IPS DF 6.9 (cell line): ENCODE measurements at regions not wholly inside any gene's neighbourhood (a gene's known extent, or its start where the extent isn't known, plus 50 kb on each side); places are given as distances from the start of the nearest gene placed in this dataset.
"Not testable (repeated sequence)": the region's sequence is repeated elsewhere in the genome, so short reads cannot be mapped to it uniquely, and the experiment has no call there.

ENCODE experiments used
- DNase-seq: peaks from one replicate; pipeline ENCODE4 v3.0.0-alpha.2; 2013; ENCODE audit warnings: low read depth, low spot score
- H3K27ac ChIP-seq: one replicate; pipeline ENCODE4 v1.5.1; 2013; ENCODE audit warnings: low read length, control low read depth
- H3K27me3 ChIP-seq: 2 replicates; pipeline ENCODE4 v1.6.1; 2013; ENCODE audit warnings: mild to moderate bottlenecking, low read length; ENCODE audit not compliant: control insufficient read depth, insufficient read depth
- H3K36me3 ChIP-seq: 2 replicates; pipeline ENCODE4 v1.6.1; 2013; ENCODE audit warnings: low read length; ENCODE audit not compliant: control insufficient read depth, insufficient read depth
- H3K4me1 ChIP-seq: 2 replicates; pipeline ENCODE4 v1.6.1; 2013; ENCODE audit warnings: low read length; ENCODE audit not compliant: control insufficient read depth, insufficient read depth
- H3K4me3 ChIP-seq: 2 replicates; pipeline ENCODE4 v1.5.1; 2013; ENCODE audit warnings: mild to moderate bottlenecking, low read length
- H3K9me3 ChIP-seq: 2 replicates; pipeline ENCODE4 v1.6.1; 2013; ENCODE audit warnings: low read length, inconsistent platforms; ENCODE audit not compliant: control insufficient read depth, insufficient read depth
- WGBS: extraction: QIAGEN DNeasy Blood & Tissue Kit; methylation state at CpG from one replicate; pipeline ENCODE4 v1.1.7; 2013; ENCODE audit warnings: mixed read lengths, missing lambda C conversion rate; ENCODE audit not compliant: insufficient read length, insufficient coverage; 5-methylcytosine and 5-hydroxymethylcytosine counted together

DNA sequence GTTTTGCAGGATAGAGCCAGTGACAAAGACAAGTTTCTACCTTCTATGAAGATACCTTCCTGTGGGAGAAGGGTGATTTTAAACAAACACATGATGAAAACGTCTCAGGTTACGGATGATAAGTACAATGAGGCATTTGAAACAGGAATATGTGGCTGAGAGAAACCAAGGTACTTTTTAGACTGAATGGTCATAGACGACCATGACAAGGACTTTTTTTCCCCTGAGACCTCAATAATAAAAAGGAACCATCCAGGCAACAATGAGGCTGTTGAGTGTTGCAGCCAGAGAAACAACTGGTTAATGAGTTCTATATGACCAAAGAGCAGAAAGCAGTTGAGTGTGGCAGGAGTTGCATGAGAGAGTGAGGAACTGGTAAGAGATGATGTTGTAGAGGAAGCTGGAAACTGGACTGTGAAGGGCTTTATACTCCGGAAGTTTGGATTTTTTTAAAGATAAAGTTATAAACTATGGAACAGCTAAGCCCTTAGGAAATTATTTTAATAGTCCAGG is 306.1 kb upstream of the CYRIA start:
- Histone ChIP-seq H3K9me3 (no peaks in the 10 kb centered on the region), H3K36me3 (no peaks in the 10 kb centered on the region), H3K27me3 (no peaks in the 10 kb centered on the region), H3K4me3 (no peak overlapping the region), H3K27ac (no peak overlapping the region), H3K4me1 (no peaks in the 10 kb centered on the region)
- WGBS, result no CpG with 5 or more reads among the region's 4 CpGs
- DNase-seq, result no peak

DNA sequence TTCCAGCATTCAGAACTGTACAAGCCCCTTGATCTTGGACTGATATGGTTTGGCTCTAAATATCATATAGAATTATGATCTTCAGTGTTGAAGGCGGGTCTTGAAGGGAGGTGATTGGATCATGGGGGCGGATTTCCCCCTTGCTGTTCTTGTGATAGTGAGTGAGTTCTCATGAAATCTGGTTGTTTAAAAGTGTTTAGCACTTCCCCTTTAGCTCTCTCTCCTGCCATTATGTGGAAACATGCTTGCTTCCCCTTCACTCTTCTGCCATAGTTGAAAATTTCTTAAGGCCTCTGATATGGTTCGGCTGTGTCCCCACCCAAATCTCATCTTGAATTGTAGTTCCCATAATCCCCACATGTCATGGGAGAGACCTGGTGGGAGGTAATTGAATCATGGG is 305.3 kb upstream of the CYRIA start:
- DNase-seq, H3K36me3 ChIP-seq, H3K4me1 ChIP-seq, H3K27ac ChIP-seq, H3K9me3 ChIP-seq, H3K27me3 ChIP-seq, H3K4me3 ChIP-seq: not testable (repeated sequence)
- no CpG with 5 or more reads among the region's 3 CpGs for WGBS

DNA sequence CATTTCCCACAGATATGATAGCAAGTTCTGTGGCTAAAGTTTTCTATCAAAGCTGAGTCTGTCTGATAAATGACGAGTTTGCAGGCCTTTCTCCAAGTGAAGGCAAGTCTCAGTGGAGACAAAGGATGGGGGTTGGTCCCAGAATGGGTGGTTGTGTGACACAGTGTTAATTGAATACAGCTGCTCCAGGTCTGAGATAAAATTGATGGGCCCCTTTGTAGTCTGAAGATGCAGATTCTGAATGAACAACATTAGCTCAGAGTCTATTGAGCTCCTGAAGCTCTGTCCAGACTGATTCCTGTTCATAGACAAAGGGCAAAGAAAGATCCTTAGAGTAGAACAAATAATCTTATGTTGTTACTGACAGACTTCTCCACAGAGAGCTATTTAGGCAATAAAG is 296.9 kb upstream of the CYRIA start:
- H3K27ac ChIP-seq, result no peak overlapping the region
- H3K9me3 ChIP-seq, result no peaks in the 10 kb centered on the region
- no peaks in the 10 kb centered on the region for H3K27me3 ChIP-seq
- no peak overlapping the region for H3K4me3 ChIP-seq
- no CpG with 5 or more reads among the region's 1 CpG for WGBS
- H3K36me3 ChIP-seq, result no peaks in the 10 kb centered on the region
- no peak for DNase-seq
- no peaks in the 10 kb centered on the region for H3K4me1 ChIP-seq

DNA sequence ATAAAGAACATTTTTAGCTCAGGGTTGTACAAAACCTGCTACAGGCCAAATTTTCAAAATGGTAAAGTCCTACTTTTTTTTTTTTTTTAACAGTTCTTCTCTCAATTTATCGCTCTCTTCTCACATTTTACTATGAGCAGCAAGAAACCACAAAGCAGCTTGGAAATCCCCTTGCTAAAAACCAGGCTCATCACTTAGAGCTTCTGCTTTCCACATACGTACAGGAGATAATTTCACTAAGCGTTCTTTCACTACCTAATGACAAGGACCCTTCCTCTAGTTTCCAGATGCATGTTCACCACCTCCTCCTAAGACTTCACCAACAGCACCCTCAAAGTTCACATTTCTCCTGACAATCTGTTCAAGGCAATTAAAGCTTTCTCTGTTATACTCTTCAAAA is 294.9 kb upstream of the CYRIA start:
- Histone ChIP-seq H3K4me1 (no peaks in the 10 kb centered on the region), H3K9me3 (no peaks in the 10 kb centered on the region), H3K4me3 (no peak overlapping the region), H3K36me3 (no peaks in the 10 kb centered on the region), H3K27ac (no peak overlapping the region), H3K27me3 (no peaks in the 10 kb centered on the region)
- DNase-seq, result no peak
- WGBS, result no CpG with 5 or more reads among the region's 3 CpGs

DNA sequence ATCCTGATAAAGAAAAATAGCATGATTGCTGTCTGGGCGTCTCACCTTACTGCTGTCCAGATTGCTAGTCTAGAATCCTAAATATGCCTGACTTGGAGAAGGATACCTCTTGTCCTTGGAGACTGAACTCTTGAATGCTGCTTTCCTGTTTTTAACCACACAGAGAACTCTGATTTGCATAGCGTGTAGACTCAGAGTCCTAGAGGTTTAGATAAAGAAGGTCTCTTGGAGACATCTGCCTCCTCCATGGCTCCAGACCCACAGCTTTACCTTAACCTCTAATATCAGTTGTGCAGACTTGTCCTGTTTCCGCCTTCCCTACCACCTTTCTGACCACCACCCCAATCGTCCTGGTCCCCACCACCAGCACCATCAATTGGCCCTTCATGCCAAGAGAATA is 292.6 kb upstream of the CYRIA start:
- Histone ChIP-seq H3K4me3 (no peak overlapping the region), H3K4me1 (no peaks in the 10 kb centered on the region), H3K27me3 (no peaks in the 10 kb centered on the region), H3K9me3 (no peaks in the 10 kb centered on the region), H3K27ac (no peak overlapping the region), H3K36me3 (no peaks in the 10 kb centered on the region)
- no CpG with 5 or more reads among the region's 4 CpGs for WGBS
- no peak for DNase-seq

DNA sequence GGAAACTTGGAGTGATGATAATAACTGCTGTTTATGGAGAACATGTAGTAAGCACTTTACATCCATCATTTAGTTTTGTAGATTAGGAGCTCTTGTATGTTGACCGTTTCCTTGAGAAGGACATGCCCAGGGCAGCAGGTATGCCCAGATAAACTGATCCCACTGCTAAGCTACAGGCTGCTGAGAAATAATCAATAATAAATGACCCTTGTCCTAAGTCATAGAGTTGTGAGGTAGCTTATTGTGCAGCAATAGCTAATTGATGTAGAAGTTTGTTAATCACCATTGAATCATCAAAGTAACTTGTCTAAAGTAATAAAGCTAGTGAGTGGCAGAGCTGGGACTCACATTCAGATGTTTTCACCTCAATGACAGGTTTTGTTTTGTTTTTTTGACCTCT is 287.2 kb upstream of the CYRIA start:
- no CpG with 5 or more reads among the region's 1 CpG for WGBS

DNA sequence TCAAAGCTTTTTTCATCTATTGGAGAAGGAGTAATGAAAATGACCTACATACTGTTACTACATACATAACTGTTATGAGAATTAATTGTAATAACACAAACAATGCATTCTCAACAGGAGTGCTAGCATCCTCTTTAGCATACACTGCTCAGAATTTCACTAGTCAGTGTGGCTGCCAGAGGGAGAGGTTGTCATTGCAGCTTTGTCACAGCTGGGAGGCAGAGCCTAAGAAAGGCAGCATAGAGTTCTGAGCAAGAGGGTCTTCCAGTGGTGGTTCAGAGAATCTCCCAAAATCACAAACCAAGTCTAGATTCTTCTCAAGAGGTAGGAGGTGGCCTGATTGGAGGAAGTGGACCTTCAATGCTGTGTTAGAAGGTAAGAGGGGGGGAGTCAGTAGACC is 286.7 kb upstream of the CYRIA start:
- Histone ChIP-seq H3K4me1 (no peaks in the 10 kb centered on the region; the same call in 1 of the 2 replicates), H3K27ac (no peak overlapping the region), H3K4me3 (no peak overlapping the region), H3K36me3 (no peaks in the 10 kb centered on the region), H3K9me3 (no peaks in the 10 kb centered on the region), H3K27me3 (no peaks in the 10 kb centered on the region)
- no peak for DNase-seq

More for the DNA sequence above, 287.2 kb upstream of the CYRIA start:
- no peak overlapping the region for H3K4me3 ChIP-seq
- H3K4me1 ChIP-seq, result no peaks in the 10 kb centered on the region; the same call in 1 of the 2 replicates
- H3K27me3 ChIP-seq, result no peaks in the 10 kb centered on the region
- no peak overlapping the region for H3K27ac ChIP-seq
- H3K36me3 ChIP-seq, result no peaks in the 10 kb centered on the region
- H3K9me3 ChIP-seq, result no peaks in the 10 kb centered on the region
- no peak for DNase-seq

DNA sequence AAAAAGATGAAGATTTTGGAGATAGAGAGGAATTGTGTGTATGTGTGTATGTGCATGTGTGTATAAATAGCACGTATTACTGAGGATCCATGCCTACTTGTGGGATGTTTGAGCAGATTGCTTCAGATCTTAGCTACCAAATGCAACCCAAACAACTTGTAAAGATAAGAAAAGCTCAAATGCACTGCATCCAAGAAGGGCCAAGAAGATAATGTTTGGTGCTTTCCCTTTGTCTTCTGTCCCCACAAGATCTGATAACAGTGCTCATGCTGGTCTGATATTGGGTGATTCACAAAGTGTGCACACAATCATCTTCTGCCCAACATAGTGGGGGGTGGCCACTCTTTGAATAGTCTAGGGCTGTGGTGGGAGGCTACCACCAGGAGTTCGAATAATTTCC is 284.8 kb upstream of the CYRIA start:
- Histone ChIP-seq H3K27ac (no peak overlapping the region), H3K36me3 (no peaks in the 10 kb centered on the region), H3K4me1 (no peaks in the 10 kb centered on the region; the same call in 1 of the 2 replicates), H3K27me3 (no peaks in the 10 kb centered on the region), H3K9me3 (no peaks in the 10 kb centered on the region), H3K4me3 (no peak overlapping the region)
- WGBS, result 100% methylated on average over 1 of the region's 2 CpGs
- DNase-seq, result no peak

DNA sequence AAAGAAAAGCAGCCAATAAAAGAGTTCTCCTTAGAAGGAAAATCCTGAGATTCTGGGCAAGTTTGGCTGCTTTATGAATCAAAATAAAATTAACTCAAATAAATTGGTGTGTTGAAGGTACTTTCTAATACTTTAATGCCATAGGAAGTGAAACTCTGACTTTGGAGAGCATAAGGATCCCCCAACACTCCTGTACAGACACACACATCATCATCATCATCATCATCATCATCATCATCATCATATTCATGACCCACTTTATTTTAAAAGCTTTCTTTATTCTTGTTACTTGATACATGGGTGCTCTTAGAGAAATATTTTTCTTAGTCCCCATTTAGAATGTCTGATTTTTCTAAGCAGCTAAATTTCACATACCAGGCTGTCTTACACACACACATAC is 283.1 kb upstream of the CYRIA start:
- no peaks in the 10 kb centered on the region; the same call in 1 of the 2 replicates for H3K4me1 ChIP-seq
- no peak overlapping the region for H3K4me3 ChIP-seq
- H3K27me3 ChIP-seq, result no peaks in the 10 kb centered on the region
- no peaks in the 10 kb centered on the region for H3K9me3 ChIP-seq
- H3K27ac ChIP-seq, result no peak overlapping the region
- no peaks in the 10 kb centered on the region for H3K36me3 ChIP-seq
- no peak for DNase-seq

DNA sequence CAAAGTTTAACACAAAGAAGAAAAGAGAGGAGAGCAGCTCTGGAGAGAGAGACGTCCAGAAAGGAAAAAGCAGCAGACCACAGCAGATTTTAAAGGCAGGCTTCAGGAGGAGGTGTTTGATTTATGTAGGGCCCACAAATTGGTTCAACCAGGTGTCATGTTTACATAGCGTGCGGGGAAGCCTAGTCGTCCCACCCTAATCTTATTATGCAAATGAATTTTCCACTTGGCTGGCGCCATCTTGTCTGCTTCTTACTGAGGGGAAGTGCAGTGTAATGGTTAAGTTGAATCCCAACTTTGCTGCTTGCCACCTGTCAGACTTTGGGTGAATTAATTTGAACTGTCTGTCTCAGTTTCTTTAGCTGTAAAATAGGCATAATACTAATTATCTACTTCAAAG is 282.4 kb upstream of the CYRIA start:
- H3K4me3 ChIP-seq, result no peak overlapping the region
- no peaks in the 10 kb centered on the region for H3K9me3 ChIP-seq
- WGBS, result no CpG with 5 or more reads among the region's 5 CpGs

DNA sequence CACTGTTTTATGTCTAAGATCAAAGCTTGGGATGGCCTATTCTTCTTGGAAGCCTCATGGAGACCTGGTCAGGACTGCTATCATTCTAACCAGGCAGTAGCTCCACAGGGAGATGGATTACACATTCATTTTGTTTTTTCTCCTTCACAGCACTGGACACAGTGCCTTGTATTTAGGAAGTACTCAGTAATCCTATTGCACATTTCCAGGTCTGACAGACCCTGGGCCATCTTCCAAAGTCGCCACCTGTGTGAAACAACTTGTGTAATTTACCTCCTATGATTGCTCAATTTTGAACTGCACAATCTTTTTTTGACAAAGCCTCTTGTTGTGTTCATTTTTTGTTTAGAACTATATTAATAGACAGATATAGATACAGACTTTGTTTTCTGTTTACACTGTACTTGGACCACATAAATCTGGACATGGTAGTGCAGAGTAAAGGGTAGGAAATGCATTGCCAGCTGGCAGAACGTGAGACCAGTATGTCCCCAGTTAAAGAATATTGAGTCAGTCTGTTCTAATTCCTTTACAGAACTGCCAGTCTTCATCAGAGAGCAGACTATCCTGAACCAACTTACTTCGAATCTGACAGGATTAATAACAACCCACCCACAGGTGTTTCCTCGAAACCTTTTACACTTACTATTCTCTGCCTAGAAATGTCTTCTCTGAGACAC is 277.8 kb upstream of the CYRIA start:
- no peak overlapping the region for H3K27ac ChIP-seq
- H3K4me3 ChIP-seq, result no peak overlapping the region
- H3K4me1 ChIP-seq, result no peaks in the 10 kb centered on the region
- whole genome bisulfite sequencing, result no CpG with 5 or more reads among the region's 4 CpGs
- H3K27me3 ChIP-seq, result no peaks in the 10 kb centered on the region
- no peak for DNase-seq
- no peaks in the 10 kb centered on the region for H3K9me3 ChIP-seq
- H3K36me3 ChIP-seq, result no peaks in the 10 kb centered on the region

More for the DNA sequence above, 282.4 kb upstream of the CYRIA start:
- Histone ChIP-seq H3K4me1 (no peaks in the 10 kb centered on the region; the same call in 1 of the 2 replicates), H3K36me3 (no peaks in the 10 kb centered on the region), H3K27me3 (no peaks in the 10 kb centered on the region), H3K27ac (no peak overlapping the region)
- no peak for DNase-seq
